Hippocampal formation (tissue), 2 donors: ENCODE measurements at regions not wholly inside any gene's neighbourhood (a gene's known extent, or its start where the extent isn't known, plus 50 kb on each side); places are given as distances from the start of the nearest gene placed in this dataset.
A peak's percentile ranks its signal among the peaks of the same experiment; 100 is the strongest.
"Not testable (repeated sequence)": the region's sequence is repeated elsewhere in the genome, so short reads cannot be mapped to it uniquely, and the experiment has no call there.

Source experiments
- DNase-seq, 2 donors: peaks; one replicate each; lab custom pipeline; 2025; lab: John Stamatoyannopoulos, UW

- DNase-seq, result no peak
Measured at GRCh38 chr16:63702981-63703590, 1418.8 kb downstream of the CDH11 start.

GRCh38 chr16:63697736-63698135 lies 1424.1 kb downstream of the CDH11 start:
- DNase-seq, result no peak

- DNase-seq, result no peak
Measured at GRCh38 chr16:63695347-63695746, 1426.5 kb downstream of the CDH11 start.

- DNase-seq, result no peak
Measured at GRCh38 chr16:63690961-63691360, 1430.9 kb downstream of the CDH11 start.

- no peak for DNase-seq
Measured at GRCh38 chr16:63690267-63690666, 1431.6 kb downstream of the CDH11 start.

GRCh38 chr16:63689068-63689467 lies 1432.8 kb downstream of the CDH11 start:
- no peak for DNase-seq

GRCh38 chr16:63684149-63685101 lies 1437.4 kb downstream of the CDH11 start:
- DNase-seq, result no peak

- DNase-seq, result no peak
Measured at GRCh38 chr16:63682844-63683243, 1439.0 kb downstream of the CDH11 start.

GRCh38 chr16:63672493-63672892 lies 1449.4 kb downstream of the CDH11 start:
- no peak for DNase-seq

GRCh38 chr16:63663155-63663554 lies 1458.7 kb downstream of the CDH11 start:
- no peak for DNase-seq

GRCh38 chr16:63655846-63656245 lies 1466.0 kb downstream of the CDH11 start:
- no peak for DNase-seq

GRCh38 chr16:63653044-63653839 lies 1468.6 kb downstream of the CDH11 start:
- no peak for DNase-seq

GRCh38 chr16:63652091-63652490 lies 1469.8 kb downstream of the CDH11 start:
- DNase-seq, result peak in 1 of 2 donors; percentile 0

- DNase-seq, result no peak
Measured at GRCh38 chr16:63650550-63650949, 1471.3 kb downstream of the CDH11 start.

GRCh38 chr16:63633706-63634445 lies 1488.0 kb downstream of the CDH11 start:
- not testable (repeated sequence) for DNase-seq

GRCh38 chr16:63629272-63629671 lies 1492.6 kb downstream of the CDH11 start:
- DNase-seq, result no peak

GRCh38 chr16:63628812-63629211 lies 1493.1 kb downstream of the CDH11 start:
- DNase-seq, result no peak

GRCh38 chr16:63625126-63625525 lies 1496.7 kb downstream of the CDH11 start:
- no peak for DNase-seq

- no peak for DNase-seq
Measured at GRCh38 chr16:63623551-63624039, 1498.3 kb downstream of the CDH11 start.

GRCh38 chr16:63618896-63619485 lies 1502.9 kb downstream of the CDH11 start:
- DNase-seq, result no peak
